ENCODE measurements at regions not wholly inside any gene's neighbourhood (a gene's known extent, or its start where the extent isn't known, plus 50 kb on each side); places are given as distances from the start of the nearest gene placed in this dataset.
"Not testable (repeated sequence)": the region's sequence is repeated elsewhere in the genome, so short reads cannot be mapped to it uniquely, and the experiment has no call there.

DNA sequence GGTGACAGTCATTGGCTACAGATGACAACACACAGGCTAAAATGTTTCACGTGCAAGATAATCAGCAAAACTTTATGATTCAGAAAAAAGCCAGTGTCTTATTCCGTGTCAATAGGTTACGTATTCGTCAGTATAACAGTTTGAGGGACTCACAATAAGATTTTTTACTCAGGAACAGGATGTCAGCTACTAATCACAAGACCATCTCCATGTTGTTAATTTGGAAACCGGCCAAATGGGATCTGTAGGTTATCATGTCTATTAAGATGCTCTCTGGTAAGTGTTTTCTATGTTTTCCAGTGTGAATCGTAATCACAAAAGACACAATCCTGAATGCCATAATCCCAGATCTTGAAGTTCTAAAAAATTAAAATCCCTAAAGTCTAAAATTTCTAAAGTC is 197.3 kb downstream of the ETV1 start:
- DNase-seq (ENCODE audit: low spot score) = peak; percentile 26

GRCh38 chr7:13793926-13794325 is 195.5 kb downstream of the ETV1 start:
- no peak for DNase-seq (ENCODE audit: low spot score)

GRCh38 chr7:13794581-13794980 is 194.9 kb downstream of the ETV1 start:
- DNase-seq (ENCODE audit: low spot score) = no peak

DNA sequence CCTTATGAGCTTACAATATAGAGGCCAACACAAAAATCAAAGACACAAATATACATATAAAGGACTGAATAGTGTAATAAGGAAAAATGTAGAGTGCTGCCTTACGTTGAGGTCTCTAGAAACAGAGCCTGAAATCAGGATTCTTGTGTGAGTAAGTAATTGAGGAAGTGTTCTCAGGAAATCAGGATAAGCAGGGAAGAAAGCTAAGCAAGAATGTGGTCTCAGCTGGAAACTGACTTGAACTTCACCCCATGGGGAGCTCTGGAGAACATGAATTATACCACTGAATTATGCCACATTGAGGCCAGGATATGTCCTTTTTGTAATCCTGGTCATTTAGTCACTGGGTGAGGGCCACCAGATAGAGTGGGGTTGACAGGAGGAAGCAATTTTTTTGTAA is 191.9 kb downstream of the ETV1 start:
- peak; percentile 18 for DNase-seq (ENCODE audit: low spot score)

GRCh38 chr7:13800694-13801448 is 188.6 kb downstream of the ETV1 start:
- DNase-seq (ENCODE audit: low spot score) = peak; percentile 96

DNA sequence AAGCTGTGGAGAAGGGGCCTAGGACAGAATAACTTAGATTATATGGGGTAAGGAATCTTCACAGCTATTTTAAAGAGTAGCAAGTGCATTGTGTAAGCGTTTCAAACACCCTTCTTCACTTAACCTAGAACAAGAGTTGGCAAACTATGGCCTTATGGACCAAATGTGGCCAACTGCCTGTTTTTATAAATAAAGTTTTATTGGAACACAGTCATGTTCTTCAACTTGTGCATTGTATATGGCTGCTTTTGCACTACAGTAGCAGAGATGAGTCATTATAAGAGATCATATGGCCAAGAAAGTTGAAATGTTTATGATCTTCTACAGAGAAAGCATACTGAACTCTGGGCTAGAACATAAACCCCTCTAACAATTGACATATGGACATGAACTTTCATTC is 187.8 kb downstream of the ETV1 start:
- peak; percentile 11 for DNase-seq (ENCODE audit: low spot score)

DNA sequence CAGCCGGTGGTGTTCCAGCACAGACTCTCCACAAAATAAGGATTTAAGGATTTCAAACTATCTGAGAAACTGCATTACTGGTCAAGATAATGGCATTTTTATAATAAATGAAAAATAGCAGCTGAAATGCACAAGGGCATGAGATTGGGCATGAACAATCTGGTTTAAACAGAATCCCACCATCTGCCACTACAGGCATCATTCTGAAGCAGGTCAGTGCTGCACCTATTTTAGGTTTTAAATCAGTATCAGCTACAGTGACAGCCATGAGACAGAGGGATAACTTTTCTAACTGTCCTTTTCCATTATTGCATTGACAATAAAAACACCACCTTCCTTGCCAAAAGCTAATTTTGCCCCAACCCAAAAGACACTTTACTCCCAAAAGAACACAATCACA is 186.8 kb downstream of the ETV1 start:
- DNase-seq (ENCODE audit: low spot score) = no peak

GRCh38 chr7:13803134-13803533 is 186.3 kb downstream of the ETV1 start:
- no peak for DNase-seq (ENCODE audit: low spot score)

- not testable (repeated sequence) for DNase-seq (ENCODE audit: low spot score)
Measured at GRCh38 chr7:13806089-13806867, 183.2 kb downstream of the ETV1 start.

DNA sequence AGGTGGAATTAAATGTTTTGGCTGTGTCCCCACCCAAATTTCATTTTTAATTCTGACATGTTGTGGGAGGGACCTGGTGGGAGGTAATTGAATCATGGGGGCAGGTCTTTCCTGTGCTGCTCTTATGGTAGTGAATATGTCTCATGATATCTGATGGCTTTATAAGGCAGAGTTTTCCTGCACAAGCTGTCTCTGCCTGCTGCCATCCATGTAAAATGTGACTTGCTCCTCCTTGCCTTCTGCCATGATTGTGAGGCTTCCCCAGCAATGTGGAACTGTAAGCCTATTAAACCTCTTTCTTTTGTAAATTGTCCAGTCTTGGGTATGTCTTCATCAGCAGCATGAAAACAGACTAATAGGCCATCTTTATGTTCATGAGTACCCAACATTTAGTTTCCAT is 172.2 kb downstream of the ETV1 start:
- DNase-seq (ENCODE audit: low spot score) = not testable (repeated sequence)

DNA sequence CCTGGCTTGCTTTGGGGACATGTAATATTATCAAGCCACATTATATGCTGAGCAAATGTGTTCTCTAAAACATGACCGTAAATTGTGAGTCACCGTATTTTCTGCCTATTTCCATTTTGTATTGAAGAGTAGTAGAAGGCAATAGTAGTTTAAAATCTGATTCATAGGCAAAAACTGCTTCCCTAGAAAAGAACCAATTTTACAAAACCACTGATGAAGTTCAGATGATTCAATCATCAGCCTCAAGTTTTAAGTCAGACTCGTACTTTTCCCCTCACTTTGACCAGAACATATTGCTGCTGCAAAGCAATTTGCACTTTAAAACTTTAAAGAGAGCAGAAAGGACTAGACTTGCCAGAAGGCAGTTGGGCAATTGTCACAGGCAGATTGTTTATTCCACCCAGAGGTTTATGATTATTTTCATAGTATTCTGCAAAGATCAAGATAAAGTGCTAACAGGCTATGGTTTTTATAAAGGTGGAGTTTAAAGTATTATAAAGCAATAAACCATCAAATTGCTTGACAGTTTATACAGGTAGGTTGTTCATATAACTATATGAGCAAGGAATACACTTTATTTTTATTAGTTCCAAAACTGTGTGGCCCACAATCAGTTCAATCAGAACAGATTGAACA is 168.2 kb downstream of the ETV1 start:
- DNase-seq (ENCODE audit: low spot score) = no peak

DNA sequence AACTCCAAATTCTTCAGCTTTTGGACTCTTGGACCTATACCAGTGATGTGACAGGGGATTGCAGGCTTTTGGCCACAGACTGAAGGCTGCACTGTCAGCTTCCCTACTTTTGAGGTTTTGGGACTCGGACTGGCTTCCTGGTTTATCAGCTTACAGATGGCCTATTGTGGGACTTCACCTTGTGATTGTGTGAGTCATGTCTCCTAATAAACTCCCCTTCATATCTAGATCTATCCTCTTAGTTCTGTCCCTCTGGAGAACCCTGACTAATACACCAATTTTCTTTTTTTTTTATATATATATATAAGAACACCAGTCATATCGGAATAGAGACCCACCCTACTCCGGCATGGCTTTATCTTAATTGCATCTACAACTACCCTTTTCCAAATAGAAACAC is 166.8 kb downstream of the ETV1 start:
- no peak for DNase-seq (ENCODE audit: low spot score)

DNA sequence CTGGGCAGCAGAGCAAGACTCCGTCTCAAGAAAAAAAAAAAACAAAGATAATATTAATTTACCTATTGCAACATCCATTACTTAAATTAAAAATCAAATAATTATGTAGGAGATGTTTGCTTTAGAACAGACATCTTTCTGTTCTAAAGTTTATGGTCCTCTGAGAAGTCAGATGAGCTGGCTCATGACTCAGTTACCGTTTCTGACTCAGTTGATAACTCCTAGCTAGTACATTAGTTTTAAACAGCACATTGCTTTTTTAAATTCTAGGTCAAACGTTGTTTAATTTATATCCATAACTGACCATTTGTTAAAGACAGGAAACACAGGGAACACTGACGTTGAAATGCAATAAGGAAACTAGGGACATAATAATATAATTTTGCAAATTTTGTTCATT is 162.7 kb downstream of the ETV1 start:
- DNase-seq (ENCODE audit: low spot score) = no peak

DNA sequence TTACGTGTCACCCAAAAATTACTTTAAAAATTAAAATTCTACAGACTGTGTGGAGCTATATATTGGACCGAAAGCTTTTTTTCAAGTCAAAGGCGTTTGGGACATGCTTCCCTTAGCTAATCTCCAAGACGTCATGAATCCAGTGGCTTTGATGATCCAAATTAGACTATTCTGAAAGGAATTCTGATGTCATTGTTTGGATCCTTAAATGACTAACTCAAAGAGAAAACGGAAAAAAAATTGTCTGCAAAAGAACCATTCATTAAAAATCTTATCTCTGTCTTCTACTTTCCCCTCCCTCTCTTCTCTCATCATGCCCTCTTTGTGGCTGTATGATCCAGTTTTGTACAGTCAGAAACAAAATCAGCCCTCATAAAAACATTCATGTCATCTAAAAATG is 161.8 kb downstream of the ETV1 start:
- DNase-seq (ENCODE audit: low spot score) = no peak

- DNase-seq (ENCODE audit: low spot score) = no peak
Measured at GRCh38 chr7:13829231-13829630, 160.2 kb downstream of the ETV1 start.

- no peak for DNase-seq (ENCODE audit: low spot score)
Measured at GRCh38 chr7:13829914-13830900, 159.3 kb downstream of the ETV1 start.

DNA sequence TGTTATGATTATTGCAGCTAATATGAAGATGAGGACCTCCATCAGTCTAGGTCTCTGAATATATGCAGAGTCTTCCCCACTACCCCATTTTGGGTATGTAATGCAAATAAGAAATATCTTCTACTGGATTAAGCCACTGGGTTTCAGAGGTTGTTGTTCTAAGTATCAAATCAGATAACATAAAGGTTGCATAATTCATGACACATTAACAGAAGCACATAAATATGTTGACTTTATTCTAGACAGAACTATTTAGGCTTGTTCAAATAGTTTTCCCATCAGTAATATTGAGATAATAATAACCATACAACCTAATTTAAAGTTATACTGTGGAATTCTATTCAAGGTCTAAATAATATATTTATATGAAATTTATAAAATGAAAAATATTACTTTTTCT is 157.1 kb downstream of the ETV1 start:
- no peak for DNase-seq (ENCODE audit: low spot score)

GRCh38 chr7:13834328-13834761 is 155.1 kb downstream of the ETV1 start:
- no peak for DNase-seq (ENCODE audit: low spot score)

GRCh38 chr7:13835442-13835841 is 154.0 kb downstream of the ETV1 start:
- DNase-seq (ENCODE audit: low spot score) = no peak

DNA sequence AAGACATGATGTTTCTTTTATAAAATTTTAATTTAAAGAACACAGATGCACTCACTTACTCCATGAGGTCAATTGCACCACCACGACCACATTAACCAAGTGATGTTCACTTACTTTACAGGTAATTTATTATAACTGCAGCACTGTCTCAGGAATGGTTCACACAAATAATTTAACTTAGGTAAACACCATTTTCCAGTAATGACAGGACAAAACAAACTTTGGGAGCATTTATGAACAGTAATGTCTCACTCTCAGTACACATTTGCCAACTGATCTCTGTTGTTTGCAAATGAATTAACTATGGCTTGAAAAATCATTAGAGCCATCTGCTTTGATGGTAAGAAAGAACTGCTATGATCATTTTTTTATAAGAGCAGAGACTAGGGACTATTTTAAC is 150.4 kb downstream of the ETV1 start:
- no peak for DNase-seq (ENCODE audit: low spot score)
